Fibroblast of lung (primary cell): ENCODE measurements at regions not wholly inside any gene's neighbourhood (a gene's known extent, or its start where the extent isn't known, plus 50 kb on each side); places are given as distances from the start of the nearest gene placed in this dataset.

Source experiments
- EZH2 ChIP-seq: IDR thresholded peaks from 2 replicates; pipeline ENCODE4 v1.5.1; 2012; ENCODE audit warnings: low read length, control low read depth, mild to moderate bottlenecking; ENCODE audit errors: missing control alignments
- TF ChIP-seq, protein P1 (sequence below), 2 donors: IDR thresholded peaks in 1 of 2; conservative IDR thresholded peaks in 1 of 2; 1 replicate in 1 of 2; 2 replicates in 1 of 2; pipeline ENCODE4 v1.5.1; 2011 to 2012; ENCODE audit warnings: low read length in 2 of 2, control low read depth in 1 of 2, inconsistent platforms in 1 of 2, low read depth in 1 of 2, mild to moderate bottlenecking in 1 of 2

DNA sequence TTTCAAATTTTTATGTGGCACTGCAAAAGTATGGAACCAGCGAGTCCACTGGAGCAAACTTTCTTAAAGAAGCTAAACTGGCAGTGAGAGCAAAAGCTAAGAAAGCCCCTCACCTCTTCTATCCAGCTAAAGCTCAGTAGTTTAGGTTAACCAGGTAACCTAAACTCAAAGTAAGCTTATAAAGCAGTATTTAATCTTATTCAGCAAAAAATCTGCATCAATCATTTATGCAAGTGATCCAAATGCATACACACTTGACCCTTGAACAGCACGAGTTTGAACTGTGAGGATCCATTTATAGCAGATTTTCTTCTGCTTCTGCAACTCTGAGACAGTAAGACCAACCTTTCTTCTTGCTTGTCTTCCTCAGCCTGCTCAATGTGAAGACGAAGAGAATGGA lies 363.8 kb upstream of the CDH18 start:
- TF ChIP-seq, protein P1, sequence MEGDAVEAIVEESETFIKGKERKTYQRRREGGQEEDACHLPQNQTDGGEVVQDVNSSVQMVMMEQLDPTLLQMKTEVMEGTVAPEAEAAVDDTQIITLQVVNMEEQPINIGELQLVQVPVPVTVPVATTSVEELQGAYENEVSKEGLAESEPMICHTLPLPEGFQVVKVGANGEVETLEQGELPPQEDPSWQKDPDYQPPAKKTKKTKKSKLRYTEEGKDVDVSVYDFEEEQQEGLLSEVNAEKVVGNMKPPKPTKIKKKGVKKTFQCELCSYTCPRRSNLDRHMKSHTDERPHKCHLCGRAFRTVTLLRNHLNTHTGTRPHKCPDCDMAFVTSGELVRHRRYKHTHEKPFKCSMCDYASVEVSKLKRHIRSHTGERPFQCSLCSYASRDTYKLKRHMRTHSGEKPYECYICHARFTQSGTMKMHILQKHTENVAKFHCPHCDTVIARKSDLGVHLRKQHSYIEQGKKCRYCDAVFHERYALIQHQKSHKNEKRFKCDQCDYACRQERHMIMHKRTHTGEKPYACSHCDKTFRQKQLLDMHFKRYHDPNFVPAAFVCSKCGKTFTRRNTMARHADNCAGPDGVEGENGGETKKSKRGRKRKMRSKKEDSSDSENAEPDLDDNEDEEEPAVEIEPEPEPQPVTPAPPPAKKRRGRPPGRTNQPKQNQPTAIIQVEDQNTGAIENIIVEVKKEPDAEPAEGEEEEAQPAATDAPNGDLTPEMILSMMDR (conservative IDR thresholded peaks at IDR 0.05 in 1 of 2, IDR thresholded peaks at IDR 0.05 in 1 of 2; ENCODE audit: low read depth in 1 of 2, low read length in 2 of 2): no peak
- TF ChIP-seq EZH2: no peak
